C4-2B (cell line): ENCODE measurements at regions not wholly inside any gene's neighbourhood (a gene's known extent, or its start where the extent isn't known, plus 50 kb on each side); places are given as distances from the start of the nearest gene placed in this dataset.

Experiments
- H3K27ac ChIP-seq: fragments of 450-650 bp; 2 replicates; pipeline ENCODE4 v1.5.1; 2017
- CTCF ChIP-seq: fragments of 450-650 bp; conservative IDR thresholded peaks from 2 replicates; pipeline ENCODE4 v1.5.1; 2017; ENCODE audit warnings: mild to moderate bottlenecking
- ZFX ChIP-seq: fragments of 450-650 bp; IDR thresholded peaks from 2 replicates; pipeline ENCODE4 v1.6.1; 2017

DNA sequence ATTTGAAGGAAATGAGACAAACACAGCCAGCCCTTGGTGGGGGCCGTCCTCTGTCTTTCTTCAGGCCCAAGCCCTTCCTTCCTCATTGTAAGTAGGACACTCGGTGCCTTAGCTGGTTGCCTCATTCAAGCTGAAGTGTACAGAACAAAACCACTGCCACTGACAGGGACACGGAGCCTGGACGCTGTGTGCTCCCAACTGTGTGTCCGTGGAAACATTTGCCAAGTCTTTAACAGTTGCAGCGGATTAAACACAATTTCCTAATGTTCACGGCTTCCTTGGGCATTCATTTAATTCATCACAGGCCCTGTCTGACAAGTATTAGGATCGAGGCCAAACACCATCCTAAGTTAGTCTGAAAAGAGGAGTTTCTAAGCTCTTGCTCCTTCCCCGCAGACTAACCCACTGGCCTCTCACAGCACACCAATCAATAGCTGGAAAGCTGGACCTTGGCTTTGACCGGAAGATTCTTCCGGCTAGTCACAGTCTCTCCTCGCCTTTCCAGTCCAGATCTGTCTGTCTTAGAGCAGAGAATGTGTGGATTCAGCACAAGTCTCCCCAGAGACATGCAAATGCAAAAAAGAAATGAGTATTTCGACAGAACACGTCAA lies 68.7 kb upstream of the ACSL3 start:
- no peak for TF ChIP-seq ZFX
- TF ChIP-seq CTCF: no peak
- peak overlapping the region; percentile 56 for H3K27ac ChIP-seq

GRCh38 chr2:222794585-222795449 lies 66.0 kb upstream of the ACSL3 start:
- TF ChIP-seq CTCF (no peak), ZFX (no peak)
- H3K27ac ChIP-seq: peak overlapping the region; percentile 99

DNA sequence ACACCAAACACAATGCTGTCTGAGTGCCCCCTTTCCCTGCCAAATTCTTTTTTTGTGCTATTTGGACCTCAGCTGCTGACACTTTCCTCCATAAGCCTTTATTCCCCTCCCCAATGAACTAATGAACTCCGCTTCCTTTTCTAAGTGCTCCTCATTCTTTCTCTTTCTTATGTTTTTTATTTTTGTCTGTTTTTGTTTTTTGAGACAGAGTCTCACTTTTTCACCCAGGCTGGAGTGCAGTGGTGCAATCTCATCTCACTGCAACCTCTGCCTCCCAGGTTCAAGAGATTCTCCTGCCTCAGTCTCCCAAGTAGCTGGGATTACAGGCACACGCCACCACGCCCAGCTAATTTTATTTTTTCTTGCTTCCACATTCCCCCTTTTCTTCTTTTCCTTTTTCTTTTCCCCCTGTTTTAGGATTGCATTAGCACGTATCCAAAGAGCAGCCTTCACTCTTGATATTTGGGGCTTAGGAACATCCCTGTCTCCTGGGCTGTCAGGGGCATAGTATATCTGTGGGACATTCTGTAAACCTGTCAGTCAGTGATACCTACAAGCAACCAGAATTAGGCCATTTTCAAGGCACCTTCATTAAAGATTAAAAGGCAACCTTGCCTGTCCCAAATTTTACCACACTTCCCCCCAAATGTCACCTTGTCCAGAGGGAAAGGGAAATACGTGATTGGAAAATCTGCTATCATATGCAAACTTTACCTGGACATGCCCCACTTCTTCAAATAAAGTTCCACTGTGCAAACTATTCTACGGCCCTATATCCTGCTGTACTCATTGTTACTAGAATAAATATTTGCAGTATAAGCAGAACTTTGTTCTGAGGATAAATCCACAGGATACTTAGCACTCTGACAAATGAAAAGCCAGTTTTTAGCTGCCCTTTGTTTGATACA lies 65.1 kb upstream of the ACSL3 start:
- peak overlapping the region; percentile 99 for H3K27ac ChIP-seq
- TF ChIP-seq ZFX: no peak
- TF ChIP-seq CTCF: no peak

DNA sequence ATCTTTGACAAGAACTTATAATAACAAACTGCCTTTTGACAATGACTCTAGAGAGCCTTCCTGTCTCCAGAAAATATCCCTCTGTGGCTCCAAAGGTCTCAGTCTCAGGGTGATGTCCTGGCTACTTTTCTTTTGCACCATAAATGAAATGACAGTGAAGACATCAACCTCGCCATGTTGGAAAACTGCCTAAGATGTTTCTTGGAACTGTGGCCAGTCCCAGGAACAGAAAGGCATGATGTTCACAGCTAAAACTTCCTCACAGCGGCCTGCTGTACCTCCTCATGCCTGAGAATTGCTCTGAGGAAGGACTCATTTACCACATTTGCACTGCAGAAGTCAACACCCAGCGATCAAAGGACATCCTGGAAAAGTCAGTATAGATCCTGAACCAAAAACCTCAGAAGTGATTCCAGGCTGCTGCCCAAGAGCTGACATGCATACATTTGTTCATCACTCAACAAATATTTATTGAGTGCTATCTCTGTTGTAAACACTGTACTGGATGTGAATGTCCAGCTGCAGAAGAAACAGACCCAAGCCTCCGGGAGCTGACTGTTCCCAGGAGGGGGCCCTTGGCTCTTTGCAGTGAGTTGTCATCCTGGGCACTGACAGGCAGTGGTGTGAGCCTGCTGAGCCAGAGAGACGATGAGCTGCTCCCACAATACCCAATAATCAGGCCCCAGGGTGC lies 64.3 kb upstream of the ACSL3 start:
- TF ChIP-seq CTCF: no peak
- TF ChIP-seq ZFX: no peak

GRCh38 chr2:222797261-222797660 lies 63.6 kb upstream of the ACSL3 start:
- TF ChIP-seq ZFX (no peak), CTCF (peak; percentile 63)
- H3K27ac ChIP-seq: peak overlapping the region; percentile 99

More for the DNA sequence above, 64.3 kb upstream of the ACSL3 start:
- peak overlapping the region; percentile 99 for H3K27ac ChIP-seq

- TF ChIP-seq ZFX (no peak), CTCF (no peak)
- H3K27ac ChIP-seq: peak overlapping the region; percentile 80
These were observed 63.0 kb upstream of the ACSL3 start for GRCh38 chr2:222797871-222798270.
